ENCODE measurements at regions not wholly inside any gene's neighbourhood (a gene's known extent, or its start where the extent isn't known, plus 50 kb on each side); places are given as distances from the start of the nearest gene placed in this dataset.
"Not testable (repeated sequence)": the region's sequence is repeated elsewhere in the genome, so short reads cannot be mapped to it uniquely, and the experiment has no call there.

DNA sequence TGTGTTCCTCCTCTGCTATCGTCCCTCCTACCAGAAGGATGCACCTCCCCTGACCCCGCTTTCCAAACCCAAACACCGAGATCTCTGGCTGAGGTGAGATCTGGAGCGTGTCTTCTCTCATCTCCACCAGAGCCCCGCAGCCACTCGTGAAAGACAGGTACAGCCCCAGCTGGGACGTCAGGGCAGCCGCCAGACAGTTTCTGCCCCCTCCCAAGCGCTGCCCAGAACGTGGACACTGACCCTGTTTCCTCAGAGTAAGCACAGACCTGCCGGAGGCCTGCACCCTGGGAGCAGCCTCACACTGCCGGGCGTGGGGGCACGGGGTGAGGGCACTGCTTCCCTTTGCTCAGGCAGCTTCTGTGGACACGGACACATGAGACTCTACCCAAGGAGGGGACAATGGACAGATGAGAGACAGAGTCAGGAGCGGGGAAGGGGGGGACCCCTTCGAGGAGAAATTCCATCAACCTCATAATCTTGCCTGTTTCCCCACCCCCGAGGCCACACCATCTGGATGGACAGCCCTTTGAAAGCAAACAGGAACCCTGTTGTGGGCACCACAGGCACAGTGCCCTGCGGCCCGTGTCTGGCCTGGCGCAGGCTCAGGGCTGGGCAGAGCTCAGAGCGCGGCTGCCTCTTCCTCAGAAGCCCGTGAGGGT lies 210.6 kb downstream of the DLL1 start:
- DNase-seq = no peak

GRCh38 chr6:170076466-170077165 lies 214.3 kb downstream of the DLL1 start:
- no peak for DNase-seq

- DNase-seq = no peak
Measured at GRCh38 chr6:170075659-170076223, 215.1 kb downstream of the DLL1 start.

- no peak for DNase-seq
Measured at GRCh38 chr6:170074907-170075306, 216.0 kb downstream of the DLL1 start.

GRCh38 chr6:170074435-170074834 lies 216.4 kb downstream of the DLL1 start:
- no peak for DNase-seq

- no peak for DNase-seq
Measured at GRCh38 chr6:170073846-170074245, 217.0 kb downstream of the DLL1 start.

DNA sequence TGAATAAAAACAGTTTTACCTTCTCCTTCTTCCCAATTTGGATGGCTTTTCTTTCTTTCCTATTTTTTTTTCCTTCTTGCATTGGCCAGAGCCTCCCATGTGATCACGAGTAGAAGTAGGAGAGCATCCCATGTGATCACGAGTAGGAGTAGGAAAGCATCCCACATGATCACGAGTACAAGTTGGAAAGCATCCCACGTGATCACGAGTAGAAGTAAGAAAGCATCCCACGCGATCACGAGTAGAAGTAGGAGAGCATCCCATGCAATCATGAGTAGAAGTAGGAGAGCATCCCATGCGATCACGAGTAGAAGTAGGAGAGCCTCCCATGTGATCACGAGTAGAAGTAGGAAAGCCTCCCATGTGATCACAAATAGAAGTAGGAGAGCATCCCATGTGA lies 218.6 kb downstream of the DLL1 start:
- DNase-seq = no peak

DNA sequence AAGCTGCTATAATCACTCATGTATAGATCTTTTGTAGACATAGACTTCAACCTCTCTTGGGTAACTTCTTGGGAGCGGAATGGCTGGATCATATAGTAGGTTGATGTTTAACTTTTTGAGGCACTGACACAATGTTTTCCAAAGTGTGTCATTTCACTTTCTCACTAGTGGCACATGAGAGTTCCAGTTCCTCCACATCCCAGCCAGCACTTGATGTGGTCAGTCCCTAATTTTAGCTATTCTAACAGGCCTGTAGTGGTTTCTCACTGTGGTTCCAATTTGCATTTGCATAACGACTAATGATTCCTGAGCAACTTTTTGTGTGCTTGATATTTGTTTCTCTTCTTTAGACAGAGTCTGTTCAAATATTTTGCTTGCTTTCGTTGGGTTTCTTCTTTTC lies 221.3 kb downstream of the DLL1 start:
- no peak for DNase-seq

DNA sequence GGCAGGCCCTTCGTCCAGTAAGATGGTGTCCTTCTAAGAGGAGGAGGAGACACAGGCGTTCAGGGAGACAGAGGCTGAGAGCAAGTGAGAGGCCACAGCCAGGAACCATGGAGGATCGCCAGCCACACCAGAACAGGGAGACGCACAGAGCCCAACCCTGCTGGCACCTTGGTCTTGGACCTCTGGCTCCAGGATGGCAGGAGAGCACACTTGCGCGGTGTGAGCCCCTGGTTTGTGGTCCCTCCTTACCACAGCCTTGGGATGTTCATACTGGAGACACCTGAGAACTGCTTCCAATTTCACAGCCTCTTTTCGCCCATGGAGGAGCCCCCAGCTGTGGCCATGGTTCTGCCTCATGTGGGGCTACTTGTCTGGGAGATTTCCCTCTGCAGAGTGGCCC lies 222.4 kb downstream of the DLL1 start:
- no peak for DNase-seq

GRCh38 chr6:170067923-170068360 lies 222.9 kb downstream of the DLL1 start:
- no peak for DNase-seq

DNA sequence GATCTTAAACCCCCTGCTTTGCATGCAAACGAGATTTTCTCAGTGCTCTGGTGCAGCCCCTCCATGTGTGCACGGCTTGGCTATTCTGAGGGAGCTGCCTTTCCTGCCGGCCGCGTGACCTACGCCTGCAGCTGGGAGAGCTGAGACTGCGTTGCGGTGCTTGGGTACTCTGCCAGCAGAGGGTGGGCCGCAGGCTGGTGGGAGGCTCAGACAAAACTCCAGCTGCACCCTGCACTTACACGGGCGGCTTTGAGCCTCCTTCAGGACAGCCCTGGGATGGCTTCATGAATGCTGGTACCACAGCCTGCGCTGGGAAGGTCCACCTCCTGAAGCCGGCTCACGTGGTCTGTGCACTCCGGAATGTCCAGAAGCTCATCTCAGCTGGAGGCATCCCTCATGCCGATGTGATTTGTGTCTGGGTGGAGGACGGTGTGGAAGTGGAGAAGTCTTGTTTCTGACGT lies 223.7 kb downstream of the DLL1 start:
- DNase-seq = no peak

DNA sequence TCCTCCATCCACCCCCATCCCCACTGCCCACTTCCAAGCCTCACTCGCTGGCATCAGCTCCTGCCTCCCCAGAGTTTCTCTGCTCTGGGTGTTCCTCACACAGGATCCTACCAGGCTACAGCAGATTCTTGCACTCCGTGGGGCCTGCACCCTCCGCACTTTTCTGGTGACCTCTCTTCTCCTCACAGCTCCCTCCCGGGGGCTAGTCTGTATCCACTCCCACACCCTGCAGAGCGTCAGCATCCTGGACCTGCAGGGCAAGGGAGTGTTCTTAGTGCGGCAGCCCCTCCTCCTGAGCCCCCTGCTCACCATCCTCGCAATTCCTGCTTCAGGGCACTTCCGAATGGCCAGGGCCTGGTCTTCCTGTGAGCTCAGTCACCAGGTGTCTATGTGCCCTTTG lies 224.2 kb downstream of the DLL1 start:
- no peak for DNase-seq

DNA sequence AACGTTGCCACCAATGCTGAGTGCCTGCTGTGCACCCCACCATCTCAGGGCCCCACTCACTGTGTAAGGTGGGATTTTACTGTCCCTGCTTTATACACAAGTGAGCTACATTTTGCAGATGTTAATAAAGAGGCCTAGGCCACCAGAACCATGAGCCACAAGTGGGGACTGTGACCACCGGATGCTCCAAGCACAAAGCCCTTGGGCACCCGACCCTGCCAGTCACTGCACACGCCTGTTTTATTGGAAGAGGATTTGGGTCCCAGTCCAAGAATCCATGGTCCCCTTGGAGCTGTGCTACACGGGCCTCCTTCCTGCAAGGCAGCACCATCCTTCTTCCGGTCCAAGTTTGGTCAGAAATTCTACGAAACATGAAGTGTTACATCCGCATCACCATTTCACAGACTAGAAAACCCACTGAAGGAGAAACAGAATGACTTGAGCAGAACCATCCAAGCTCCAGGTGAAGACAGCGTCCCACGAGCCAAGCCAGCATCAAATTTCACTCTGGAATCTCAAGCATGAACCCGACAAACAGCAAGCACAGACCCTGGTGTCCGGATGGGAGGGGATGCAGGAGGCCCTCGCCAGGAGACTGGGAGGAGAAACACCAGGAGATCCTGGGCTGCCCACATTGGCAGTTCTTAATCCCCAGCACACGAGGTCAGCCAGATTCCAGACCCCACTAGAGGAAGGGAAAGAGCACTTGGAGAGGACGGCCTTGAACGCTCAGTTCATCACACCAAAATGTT lies 226.9 kb downstream of the DLL1 start:
- DNase-seq = no peak

DNA sequence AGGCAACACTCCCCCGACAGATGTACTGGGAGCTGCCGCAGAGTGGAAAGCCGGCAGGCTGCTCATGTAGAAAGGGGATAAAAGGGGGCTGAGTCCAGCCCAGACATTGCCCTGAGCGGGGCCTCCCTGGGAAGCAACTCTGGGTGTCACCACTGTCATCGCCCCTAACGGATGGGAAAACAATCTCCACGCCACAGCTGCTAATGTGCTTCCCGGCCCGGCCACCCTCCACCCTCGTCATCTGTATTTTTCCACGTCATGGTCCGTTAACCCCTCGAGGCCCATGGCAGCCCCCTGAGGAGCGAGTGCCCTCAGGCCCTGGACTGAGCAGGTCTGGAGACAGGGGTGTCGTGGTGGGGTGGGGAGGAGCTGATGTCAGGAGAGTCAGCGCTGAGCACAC lies 227.4 kb downstream of the DLL1 start:
- no peak for DNase-seq

GRCh38 chr6:170062915-170063241 lies 228.0 kb downstream of the DLL1 start:
- DNase-seq = no peak

- DNase-seq = no peak
Measured at GRCh38 chr6:170062209-170062914, 228.5 kb downstream of the DLL1 start.

GRCh38 chr6:170058878-170059485 lies 231.9 kb downstream of the DLL1 start:
- no peak for DNase-seq

DNA sequence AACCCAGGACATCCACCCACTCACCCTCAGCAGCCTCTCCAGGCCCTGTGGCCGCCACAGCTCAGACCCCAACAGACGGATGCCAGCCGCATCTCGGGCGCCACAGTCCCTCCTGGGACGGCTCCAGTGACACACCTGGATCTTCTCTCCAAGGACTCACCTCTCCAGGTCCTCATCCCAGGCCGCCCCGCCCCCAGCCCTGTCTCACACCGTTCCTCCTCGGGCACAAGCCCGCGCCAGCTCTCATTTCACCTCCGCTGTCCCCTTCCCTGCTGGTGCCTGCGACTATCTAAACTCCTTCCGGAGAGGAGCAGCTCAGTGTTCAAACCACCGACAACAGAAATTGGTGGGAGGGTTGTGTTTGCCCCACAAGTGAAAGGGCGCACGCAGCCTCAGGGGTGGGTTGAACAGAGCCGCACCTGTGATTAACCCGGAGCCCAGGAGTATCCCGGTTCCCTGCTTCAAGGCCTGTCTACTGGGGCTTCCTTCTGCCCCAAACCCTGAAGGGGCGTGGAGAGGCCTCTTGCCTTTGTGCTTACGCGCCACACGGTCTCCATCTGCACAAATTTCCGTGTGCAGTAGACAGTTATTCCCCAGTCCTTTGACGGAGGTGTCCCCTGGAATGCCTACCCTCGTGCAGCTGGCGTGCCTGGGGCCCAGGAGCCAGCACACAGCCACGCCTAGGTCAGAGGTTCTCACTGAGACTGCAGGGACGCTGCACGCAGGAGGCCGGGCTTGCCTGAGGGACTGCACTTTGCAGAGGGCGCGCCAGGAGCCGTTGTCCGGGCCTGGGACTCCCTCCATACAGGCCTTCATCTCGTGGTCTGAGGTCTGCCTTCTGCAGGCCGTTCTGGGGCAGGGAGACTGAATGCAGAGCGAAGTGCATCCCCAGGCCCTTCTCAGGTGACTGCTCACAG lies 232.7 kb downstream of the DLL1 start:
- DNase-seq = no peak

DNA sequence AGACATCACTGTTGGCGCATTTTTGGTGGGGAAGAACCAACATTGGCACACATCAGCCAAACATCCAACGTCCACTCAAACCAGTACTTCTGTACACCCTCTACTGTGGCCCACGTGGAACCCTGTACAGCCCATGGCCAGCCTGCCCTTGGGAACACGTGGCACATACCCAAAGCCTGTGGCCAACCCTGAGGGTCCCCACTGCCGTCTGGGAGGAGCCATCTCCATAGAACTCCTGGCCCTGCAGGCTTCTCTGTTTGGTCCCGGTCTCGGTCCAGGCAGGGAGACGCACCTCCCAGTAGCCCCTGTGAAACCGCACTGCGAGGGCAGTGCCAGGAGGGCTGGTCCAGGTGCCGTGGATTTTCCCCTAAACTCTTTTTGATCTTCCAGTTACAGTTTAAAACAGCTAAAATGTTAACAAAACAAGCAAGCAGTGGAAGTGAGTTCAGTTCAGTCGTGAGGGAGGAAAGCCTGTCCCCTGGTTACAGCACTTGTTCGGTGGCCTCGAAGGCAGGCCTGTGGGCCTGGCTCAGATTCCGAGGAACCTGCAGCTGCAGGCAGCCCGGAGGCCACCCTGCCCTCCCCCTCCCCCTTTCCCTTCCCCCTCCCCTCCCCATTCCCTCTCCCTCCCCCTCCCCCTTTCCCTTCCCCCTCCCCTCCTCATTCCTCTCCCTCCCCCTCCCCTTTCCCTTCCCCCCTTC lies 233.7 kb downstream of the DLL1 start:
- no peak for DNase-seq

DNA sequence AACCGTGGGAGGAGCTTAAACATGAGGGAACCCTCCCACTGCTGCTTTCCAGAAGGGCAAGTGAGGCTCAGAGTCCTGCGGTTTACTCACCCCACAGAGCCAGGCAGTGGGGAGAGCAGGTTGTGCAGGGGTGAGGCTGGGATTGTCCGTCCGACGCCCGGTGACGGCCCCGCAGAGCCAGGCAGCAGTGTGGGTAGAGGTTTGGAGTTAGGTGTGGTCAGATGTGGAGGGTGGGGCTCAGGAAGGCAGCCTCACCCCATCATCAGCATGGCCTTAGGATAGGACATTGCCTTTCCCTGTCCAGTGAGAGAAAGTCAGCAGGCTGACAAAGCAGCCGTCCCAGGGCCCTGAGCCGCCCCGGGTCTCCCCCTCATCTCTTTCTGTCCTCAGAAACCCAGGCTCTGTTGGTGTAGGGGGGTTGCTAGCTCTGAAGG lies 234.6 kb downstream of the DLL1 start:
- no peak for DNase-seq

GRCh38 chr6:170055797-170056196 lies 235.1 kb downstream of the DLL1 start:
- not testable (repeated sequence) for DNase-seq

Measured in NCI-H748 treated with DMSO at 0.1 percent for 48 hours (cell line).